ENCODE measurements at regions not wholly inside any gene's neighbourhood (a gene's known extent, or its start where the extent isn't known, plus 50 kb on each side); places are given as distances from the start of the nearest gene placed in this dataset.

GRCh38 chr2:198645816-198646215 is 811.9 kb downstream of the SATB2 start:
- TF ChIP-seq POLR2A (IDR thresholded peaks at IDR 0.05; ENCODE audit: low read length) (no peak), GATA1 (IDR thresholded peaks at IDR 0.05; ENCODE audit: low read depth, low read length) (no peak)
